Upper lobe of left lung (tissue), 4 donors: ENCODE measurements at regions not wholly inside any gene's neighbourhood (a gene's known extent, or its start where the extent isn't known, plus 50 kb on each side); places are given as distances from the start of the nearest gene placed in this dataset.

Source experiments
- POLR2A ChIP-seq, 4 donors: fragments of 450-650 bp; IDR thresholded peaks; one replicate each; pipeline ENCODE4 v1.5.1; 2016 to 2017; ENCODE audit warnings: antibody characterized with exemption in 4 of 4, mild to moderate bottlenecking in 2 of 4
- TF ChIP-seq, protein P1 (sequence below), 6 experiments: fragments of 450-650 bp in 4 of 6; fragments of 200-600 bp in 2 of 6; sonication (generic) in 2 of 6; IDR thresholded peaks; one replicate each; pipeline ENCODE4 v1.5.1; 2016 to 2019; ENCODE audit warnings: antibody characterized with exemption in 6 of 6

DNA sequence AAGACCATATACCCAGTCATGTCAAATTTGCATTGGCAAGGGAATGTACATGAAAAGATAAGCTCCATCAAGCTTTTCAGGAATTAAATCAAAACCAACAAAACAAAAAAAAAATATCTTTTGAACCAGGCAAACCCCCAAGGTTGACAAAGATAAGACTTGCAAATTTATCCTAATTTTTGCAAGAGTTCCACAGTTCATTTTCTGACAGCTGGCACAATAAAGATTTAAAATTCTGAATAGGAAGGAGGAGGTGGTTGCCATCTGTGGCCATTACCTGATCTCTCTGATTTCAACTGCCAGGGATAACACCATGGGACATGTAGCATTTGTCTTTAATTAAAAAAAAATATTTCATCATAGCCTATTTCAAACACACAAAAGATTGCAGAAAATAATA lies 135.9 kb upstream of the SHISA6 start:
- TF ChIP-seq, protein P1, sequence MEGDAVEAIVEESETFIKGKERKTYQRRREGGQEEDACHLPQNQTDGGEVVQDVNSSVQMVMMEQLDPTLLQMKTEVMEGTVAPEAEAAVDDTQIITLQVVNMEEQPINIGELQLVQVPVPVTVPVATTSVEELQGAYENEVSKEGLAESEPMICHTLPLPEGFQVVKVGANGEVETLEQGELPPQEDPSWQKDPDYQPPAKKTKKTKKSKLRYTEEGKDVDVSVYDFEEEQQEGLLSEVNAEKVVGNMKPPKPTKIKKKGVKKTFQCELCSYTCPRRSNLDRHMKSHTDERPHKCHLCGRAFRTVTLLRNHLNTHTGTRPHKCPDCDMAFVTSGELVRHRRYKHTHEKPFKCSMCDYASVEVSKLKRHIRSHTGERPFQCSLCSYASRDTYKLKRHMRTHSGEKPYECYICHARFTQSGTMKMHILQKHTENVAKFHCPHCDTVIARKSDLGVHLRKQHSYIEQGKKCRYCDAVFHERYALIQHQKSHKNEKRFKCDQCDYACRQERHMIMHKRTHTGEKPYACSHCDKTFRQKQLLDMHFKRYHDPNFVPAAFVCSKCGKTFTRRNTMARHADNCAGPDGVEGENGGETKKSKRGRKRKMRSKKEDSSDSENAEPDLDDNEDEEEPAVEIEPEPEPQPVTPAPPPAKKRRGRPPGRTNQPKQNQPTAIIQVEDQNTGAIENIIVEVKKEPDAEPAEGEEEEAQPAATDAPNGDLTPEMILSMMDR (IDR thresholded peaks at IDR 0.05), result no peak
- TF ChIP-seq POLR2A (IDR thresholded peaks at IDR 0.05), result no peak
